Liver (tissue), 8 donors: ENCODE measurements at regions not wholly inside any gene's neighbourhood (a gene's known extent, or its start where the extent isn't known, plus 50 kb on each side); places are given as distances from the start of the nearest gene placed in this dataset.

Experiments
- DNase-seq: peaks from one replicate; pipeline ENCODE4 v3.0.0-alpha.2; 2017; ENCODE audit warnings: low spot score
- H3K27ac ChIP-seq, 2 donors: one replicate each; pipeline ENCODE4 v1.7.0; 2013; ENCODE audit warnings: inconsistent platforms in 2 of 2, low read length in 2 of 2, control low read depth in 1 of 2, low read depth in 1 of 2, mild to moderate bottlenecking in 1 of 2
- H3K27me3 ChIP-seq, 4 donors: one replicate each; pipeline versions ENCODE4 v1.6.1 to v1.7.0; 2013; ENCODE audit warnings: low read length in 3 of 4, inconsistent platforms in 1 of 4, mild to moderate bottlenecking in 1 of 4, moderate library complexity in 1 of 4; ENCODE audit not compliant: control insufficient read depth in 4 of 4, insufficient read depth in 4 of 4
- H3K36me3 ChIP-seq, 4 donors: one replicate each; pipeline versions ENCODE4 v1.6.1 to v1.7.0; 2013; ENCODE audit warnings: low read length in 3 of 4, mild to moderate bottlenecking in 3 of 4, low read depth in 1 of 4, moderate library complexity in 1 of 4; ENCODE audit not compliant: control insufficient read depth in 4 of 4, insufficient read depth in 3 of 4
- H3K4me1 ChIP-seq, 4 donors: one replicate each; pipeline versions ENCODE4 v1.6.1 to v1.7.0; 2013; ENCODE audit warnings: low read length in 3 of 4, mild to moderate bottlenecking in 3 of 4, moderate library complexity in 1 of 4; ENCODE audit not compliant: control insufficient read depth in 4 of 4, insufficient read depth in 4 of 4
- H3K4me3 ChIP-seq, 3 donors: one replicate each; pipeline versions ENCODE4 v1.6.1 to v1.7.0; 2013; ENCODE audit warnings: low read length in 3 of 3, control low read depth in 1 of 3, low read depth in 1 of 3, mild to moderate bottlenecking in 1 of 3
- H3K9ac ChIP-seq, 2 donors: one replicate each; pipeline ENCODE4 v1.7.0; 2013; ENCODE audit warnings: low read length in 2 of 2, mild to moderate bottlenecking in 2 of 2, moderate library complexity in 2 of 2, control low read depth in 1 of 2, low read depth in 1 of 2
- H3K9me3 ChIP-seq, 4 donors: one replicate each; pipeline versions ENCODE4 v1.6.1 to v1.7.0; 2013; ENCODE audit warnings: low read length in 3 of 4; ENCODE audit not compliant: control insufficient read depth in 4 of 4
- ATF3 ChIP-seq: IDR thresholded peaks from 2 replicates; pipeline ENCODE4 v1.6.1; 2016; ENCODE audit warnings: antibody characterized with exemption
- CTCF ChIP-seq: fragments of 150-350 bp; IDR thresholded peaks from 2 replicates; pipeline ENCODE4 v1.5.1; 2017; ENCODE audit warnings: improper control_type of control experiment, low read depth, low read length; ENCODE audit not compliant: missing input control
- FOXA1 ChIP-seq: IDR thresholded peaks from 2 replicates; pipeline ENCODE4 v1.6.1; 2016; ENCODE audit warnings: antibody characterized with exemption
- FOXA2 ChIP-seq: IDR thresholded peaks from 2 replicates; pipeline ENCODE4 v1.6.1; 2016; ENCODE audit warnings: antibody characterized with exemption
- GABPA ChIP-seq, 2 donors: IDR thresholded peaks in 1 of 2; conservative IDR thresholded peaks in 1 of 2; 2 replicates each; pipeline ENCODE4 v1.6.1; 2016; ENCODE audit warnings: antibody characterized with exemption in 2 of 2, mild to moderate bottlenecking in 1 of 2, moderate library complexity in 1 of 2
- HNF4A ChIP-seq, 2 donors: conservative IDR thresholded peaks; 2 replicates each; pipeline ENCODE4 v1.6.1; 2016; ENCODE audit warnings: antibody characterized with exemption in 2 of 2, mild to moderate bottlenecking in 2 of 2
- HNF4G ChIP-seq: IDR thresholded peaks from 2 replicates; pipeline ENCODE4 v1.6.1; 2016; ENCODE audit warnings: antibody characterized with exemption
- JUND ChIP-seq, 2 donors: IDR thresholded peaks; 2 replicates each; pipeline ENCODE4 v1.6.1; 2016; ENCODE audit warnings: antibody characterized with exemption in 2 of 2
- MAX ChIP-seq: IDR thresholded peaks from 2 replicates; pipeline ENCODE4 v1.6.1; 2016; ENCODE audit warnings: antibody characterized with exemption
- NR2F2 ChIP-seq: IDR thresholded peaks from 2 replicates; pipeline ENCODE4 v1.6.1; 2016; ENCODE audit warnings: antibody characterized with exemption
- RAD21 ChIP-seq, 2 donors: IDR thresholded peaks; 2 replicates each; pipeline ENCODE4 v1.6.1; 2016; ENCODE audit warnings: antibody characterized with exemption in 2 of 2, mild to moderate bottlenecking in 2 of 2
- REST ChIP-seq: IDR thresholded peaks from 2 replicates; pipeline ENCODE4 v1.6.1; 2016; ENCODE audit warnings: antibody characterized with exemption, mild to moderate bottlenecking
- RXRA ChIP-seq, 2 donors: IDR thresholded peaks; 2 replicates each; pipeline ENCODE4 v1.6.1; 2017 to 2018; ENCODE audit warnings: antibody characterized with exemption in 2 of 2, mild to moderate bottlenecking in 1 of 2
- SP1 ChIP-seq: IDR thresholded peaks from 2 replicates; pipeline ENCODE4 v1.6.1; 2018; ENCODE audit warnings: antibody characterized with exemption, mild to moderate bottlenecking
- TAF1 ChIP-seq: conservative IDR thresholded peaks from 2 replicates; pipeline ENCODE4 v1.6.1; 2016; ENCODE audit warnings: antibody characterized with exemption, mild to moderate bottlenecking
- YY1 ChIP-seq: IDR thresholded peaks from 2 replicates; pipeline ENCODE4 v1.6.1; 2016; ENCODE audit warnings: antibody characterized with exemption, mild to moderate bottlenecking
- WGBS: extraction: QIAGEN DNeasy Blood & Tissue Kit; methylation state at CpG from one replicate; pipeline ENCODE4 v1.1.7; 2013; 5-methylcytosine and 5-hydroxymethylcytosine counted together
- donor health status: healthy.
- donor health status: healthy.
- donor health status: healthy.
- donor health status: healthy.
- donor health status: healthy.

GRCh38 chr3:26839001-26839400, 216.4 kb downstream of the LRRC3B start:
- TF ChIP-seq RAD21 (IDR thresholded peaks at IDR 0.05) (no peak), RXRA (IDR thresholded peaks at IDR 0.05) (no peak), CTCF (no peak), YY1 (no peak), GABPA (IDR thresholded peaks at IDR 0.05 in 1 of 2, conservative IDR thresholded peaks at IDR 0.05 in 1 of 2) (no peak), REST (no peak), NR2F2 (no peak), ATF3 (no peak), FOXA1 (no peak), FOXA2 (no peak), JUND (IDR thresholded peaks at IDR 0.05) (no peak), SP1 (no peak), MAX (no peak), HNF4A (conservative IDR thresholded peaks at IDR 0.05) (no peak)

GRCh38 chr3:26840272-26840870, 217.8 kb downstream of the LRRC3B start:
- DNase-seq = no peak
- Histone ChIP-seq H3K9ac (no peak overlapping the region), H3K9me3 (no peaks in the 10 kb centered on the region), H3K27ac (no peak overlapping the region), H3K4me3 (no peak overlapping the region), H3K36me3 (no peaks in the 10 kb centered on the region), H3K27me3 (no peaks in the 10 kb centered on the region), H3K4me1 (no peaks in the 10 kb centered on the region)
- TF ChIP-seq FOXA1 = no peak
- no peak for TF ChIP-seq TAF1
- TF ChIP-seq YY1 = no peak
- no peak for TF ChIP-seq HNF4G
- TF ChIP-seq NR2F2 = no peak
- 27% methylated on average over 1 of the region's 1 CpG for WGBS

More at GRCh38 chr3:26839001-26839400, 216.4 kb downstream of the LRRC3B start:
- Histone ChIP-seq H3K36me3 (no peaks in the 10 kb centered on the region), H3K9me3 (no peaks in the 10 kb centered on the region), H3K27ac (no peak overlapping the region), H3K4me1 (no peaks in the 10 kb centered on the region), H3K27me3 (no peaks in the 10 kb centered on the region), H3K4me3 (no peak overlapping the region), H3K9ac (no peak overlapping the region)
- 93% methylated on average over 1 of the region's 1 CpG for WGBS
- DNase-seq = no peak
